Body of pancreas (tissue), 4 donors: ENCODE measurements at regions not wholly inside any gene's neighbourhood (a gene's known extent, or its start where the extent isn't known, plus 50 kb on each side); places are given as distances from the start of the nearest gene placed in this dataset.

Source experiments
- ATAC-seq: fragments of 150-250 bp; one replicate; pipeline ENCODE4 v1.9.1; 2016
- DNase-seq, 4 donors: peaks; one replicate each; pipeline ENCODE4 v3.0.0-alpha.2; 2019
- H3K27ac ChIP-seq, 4 donors: fragments of 200-600 bp; sonication (generic); 1 replicate in 3 of 4; 2 replicates in 1 of 4; pipeline versions ENCODE4 v1.5.1 to v1.6.1; 2016 to 2019; ENCODE audit warnings: mild to moderate bottlenecking in 1 of 4, mixed read lengths in 1 of 4, moderate library complexity in 1 of 4
- H3K27me3 ChIP-seq, 2 donors: fragments of 200-600 bp; sonication (generic); one replicate each; pipeline ENCODE4 v1.6.0; 2016; ENCODE audit warnings: mild to moderate bottlenecking in 1 of 2
- H3K36me3 ChIP-seq, 2 donors: fragments of 200-600 bp; sonication (generic); replicated peaks in 1 of 2; 2 replicates each; pipeline ENCODE4 v1.5.1; 2016; ENCODE audit warnings: low read depth in 2 of 2; ENCODE audit not compliant: insufficient read depth in 1 of 2
- H3K4me1 ChIP-seq: fragments of 200-600 bp; sonication (generic); one replicate; pipeline ENCODE4 v1.6.0; 2016
- H3K4me3 ChIP-seq, 2 donors: fragments of 200-600 bp; sonication (generic); 1 replicate in 1 of 2; 2 replicates in 1 of 2; pipeline ENCODE4 v1.5.1; 2016 to 2019
- H3K9me3 ChIP-seq, 3 donors: fragments of 200-600 bp; sonication (generic); 1 replicate in 2 of 3; 2 replicates in 1 of 3; pipeline ENCODE4 v1.5.1; 2016
- CTCF ChIP-seq, 7 experiments: fragments of 450-650 bp in 4 of 7; fragments of 200-600 bp in 3 of 7; sonication (generic) in 3 of 7; IDR thresholded peaks; one replicate each; pipeline ENCODE4 v1.5.1; 2016 to 2019; ENCODE audit warnings: antibody characterized with exemption in 7 of 7
- POLR2A ChIP-seq, 3 donors: fragments of 450-650 bp; IDR thresholded peaks; one replicate each; pipeline ENCODE4 v1.6.1; 2016; ENCODE audit warnings: antibody characterized with exemption in 3 of 3, mild to moderate bottlenecking in 2 of 3
- WGBS, 2 donors: methylation state at CpG; one replicate each; pipeline ENCODE4 v1.1.5; 2017; 5-methylcytosine and 5-hydroxymethylcytosine counted together
- intact Hi-C: fragments of 100-400 bp; cut with DNase I; formaldehyde crosslinking; loops from one replicate; pipeline ENCODE4 v1.15.1; 2023

GRCh38 chr1:79388694-79389361 lies 382.3 kb upstream of the ADGRL4 start:
- DNase-seq: no peak
- Histone ChIP-seq H3K4me1 (no peaks in the 10 kb centered on the region), H3K9me3 (no peaks in the 10 kb centered on the region), H3K27me3 (no peaks in the 10 kb centered on the region), H3K4me3 (no peak overlapping the region), H3K27ac (no peak overlapping the region), H3K36me3 (no peaks in the 10 kb centered on the region)
- WGBS, 2 donors: 77 to 82% methylated on average over 3 of the region's 3 CpGs
- ATAC-seq: no peak
- TF ChIP-seq POLR2A (IDR thresholded peaks at IDR 0.05): no peak
- intact Hi-C loops: no loop called here

GRCh38 chr1:79386730-79387129 lies 380.2 kb upstream of the ADGRL4 start:
- 65 to 72% methylated on average over 1 of the region's 1 CpG for WGBS, 2 donors
- intact Hi-C loops: no loop called here
- ATAC-seq (no peak), DNase-seq (no peak)
- Histone ChIP-seq H3K4me3 (no peak overlapping the region), H3K27me3 (no peaks in the 10 kb centered on the region), H3K4me1 (no peaks in the 10 kb centered on the region), H3K36me3 (no peaks in the 10 kb centered on the region), H3K9me3 (no peaks in the 10 kb centered on the region), H3K27ac (no peak overlapping the region)
- TF ChIP-seq CTCF (IDR thresholded peaks at IDR 0.05) (no peak), POLR2A (IDR thresholded peaks at IDR 0.05) (no peak)

- Histone ChIP-seq H3K27me3 (no peaks in the 10 kb centered on the region), H3K4me3 (no peak overlapping the region)
- WGBS, 2 donors: 64 to 76% methylated on average over 3 of the region's 3 CpGs
Observed at GRCh38 chr1:79380078-79380477, 373.5 kb upstream of the ADGRL4 start.

GRCh38 chr1:79376106-79376505 lies 369.6 kb upstream of the ADGRL4 start:
- Histone ChIP-seq H3K9me3 (no peaks in the 10 kb centered on the region), H3K4me3 (no peak overlapping the region), H3K27ac (no peak overlapping the region), H3K36me3 (no peaks in the 10 kb centered on the region), H3K4me1 (peaks cover 5% of the 10 kb centered on the region), H3K27me3 (no peaks in the 10 kb centered on the region)
- intact Hi-C loops: no loop called here
- no peak for DNase-seq
- 55 to 59% methylated on average over 1 of the region's 1 CpG for whole genome bisulfite sequencing, 2 donors
- TF ChIP-seq POLR2A (IDR thresholded peaks at IDR 0.05) (no peak), CTCF (IDR thresholded peaks at IDR 0.05) (no peak)
- ATAC-seq: no peak

More at GRCh38 chr1:79380078-79380477, 373.5 kb upstream of the ADGRL4 start:
- H3K4me1 ChIP-seq: no peaks in the 10 kb centered on the region
- DNase-seq: no peak
- ATAC-seq: no peak
- intact Hi-C loops: no loop called here
- TF ChIP-seq POLR2A (IDR thresholded peaks at IDR 0.05): no peak
- TF ChIP-seq CTCF (IDR thresholded peaks at IDR 0.05): no peak
- H3K27ac ChIP-seq: no peak overlapping the region
- H3K9me3 ChIP-seq: no peaks in the 10 kb centered on the region
- no peaks in the 10 kb centered on the region for H3K36me3 ChIP-seq

- no peaks in the 10 kb centered on the region for H3K27me3 ChIP-seq
- intact Hi-C loops: no loop called here
- H3K27ac ChIP-seq: no peak overlapping the region
- no peak overlapping the region for H3K4me3 ChIP-seq
- H3K4me1 ChIP-seq: peaks cover 5% of the 10 kb centered on the region
- WGBS, 2 donors: 9 to 23% methylated on average over 1 of the region's 1 CpG
- TF ChIP-seq POLR2A (IDR thresholded peaks at IDR 0.05) (no peak), CTCF (IDR thresholded peaks at IDR 0.05) (no peak)
- H3K36me3 ChIP-seq: no peaks in the 10 kb centered on the region
- H3K9me3 ChIP-seq: no peaks in the 10 kb centered on the region
- DNase-seq: no peak
- ATAC-seq: no peak
Observed at GRCh38 chr1:79375352-79375751, 368.8 kb upstream of the ADGRL4 start.
